HG03457 (cell line): ENCODE measurements at regions not wholly inside any gene's neighbourhood (a gene's known extent, or its start where the extent isn't known, plus 50 kb on each side); places are given as distances from the start of the nearest gene placed in this dataset.

Source experiments
- ATAC-seq: cut with Tn5 transposase; IDR thresholded peaks from one replicate; pipeline ENCODE4 v1.9.1; 2021; ENCODE audit warnings: moderate number of reproducible peaks; ENCODE audit not compliant: unreplicated experiment

DNA sequence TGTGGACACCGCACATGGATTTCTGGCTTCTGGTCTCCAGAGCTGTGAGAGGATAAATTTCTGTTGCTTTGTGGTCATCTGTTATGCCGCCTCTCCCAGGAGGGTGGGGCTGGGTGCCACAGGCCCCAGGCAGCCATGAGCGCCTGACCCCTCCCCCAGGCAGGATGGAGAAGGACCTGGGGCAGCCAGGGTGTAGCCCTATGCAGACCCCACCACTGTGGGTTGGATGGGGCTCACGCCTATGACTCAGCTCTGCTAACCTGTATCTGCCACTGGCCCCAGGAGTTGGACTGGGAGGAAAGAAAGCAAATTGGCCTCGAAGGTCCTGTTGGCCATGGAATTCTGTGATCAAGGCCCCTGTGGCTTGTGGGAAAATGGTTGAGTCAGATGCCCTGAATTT lies 1351.1 kb downstream of the BRD1 start:
- ATAC-seq: no peak

DNA sequence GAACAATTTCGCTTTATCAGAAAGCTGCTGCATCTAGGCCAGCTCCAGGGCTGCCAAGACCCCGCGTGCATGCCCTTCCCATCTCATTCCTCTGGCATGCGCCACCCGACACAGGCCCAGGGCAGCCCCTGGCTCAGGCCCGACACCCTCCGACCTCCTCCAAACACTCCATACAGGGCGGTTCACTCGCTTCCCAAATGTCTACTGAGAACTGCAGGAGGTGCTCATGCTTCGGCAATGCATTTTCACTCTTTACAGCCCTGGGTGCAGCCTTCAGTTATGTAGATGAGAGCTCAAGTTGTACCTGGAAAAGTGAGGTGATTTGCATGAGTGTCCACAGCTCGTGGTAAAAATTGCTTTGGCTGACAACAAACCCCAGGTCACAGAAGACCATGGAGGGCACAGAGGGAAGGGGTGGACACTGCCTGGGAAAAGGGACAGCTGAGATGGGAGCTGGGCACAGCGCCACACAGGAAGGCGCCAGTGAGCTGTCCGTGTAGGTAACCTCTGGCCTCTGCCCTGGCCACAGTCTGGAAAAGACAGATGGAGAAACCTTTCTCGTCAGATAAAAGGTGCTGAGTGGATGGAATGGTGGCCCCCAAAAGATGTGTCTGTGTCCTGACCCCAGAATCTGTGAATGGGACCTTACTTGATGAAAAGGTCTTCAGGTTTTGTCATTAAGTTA lies 1351.9 kb downstream of the BRD1 start:
- ATAC-seq: no peak

GRCh38 chr22:48474881-48475280 lies 1352.8 kb downstream of the BRD1 start:
- no peak for ATAC-seq

- ATAC-seq: no peak
These were observed 1354.5 kb downstream of the BRD1 start for GRCh38 chr22:48473202-48473601.

DNA sequence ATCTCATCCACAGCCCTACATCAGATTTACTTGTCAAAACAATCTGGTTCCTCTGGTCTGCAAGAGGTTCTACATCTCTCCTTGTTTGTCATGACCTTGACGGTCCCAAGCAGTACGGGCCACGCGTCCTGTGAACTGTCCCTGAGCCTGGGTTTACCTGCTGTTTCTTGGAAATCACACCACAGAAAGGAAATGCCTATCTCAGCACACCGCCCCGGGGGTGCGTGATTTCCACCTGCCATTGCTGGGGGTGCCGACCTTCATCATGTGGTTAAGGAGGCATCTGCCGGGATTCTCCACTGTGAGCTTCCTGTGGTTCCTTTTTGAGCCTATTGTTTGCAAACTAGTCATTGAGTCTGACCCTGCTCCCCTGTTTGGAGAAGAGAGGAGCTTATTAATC lies 1363.4 kb downstream of the BRD1 start:
- no peak for ATAC-seq

- ATAC-seq: no peak
These were observed 1367.5 kb downstream of the BRD1 start for GRCh38 chr22:48459859-48460823.

DNA sequence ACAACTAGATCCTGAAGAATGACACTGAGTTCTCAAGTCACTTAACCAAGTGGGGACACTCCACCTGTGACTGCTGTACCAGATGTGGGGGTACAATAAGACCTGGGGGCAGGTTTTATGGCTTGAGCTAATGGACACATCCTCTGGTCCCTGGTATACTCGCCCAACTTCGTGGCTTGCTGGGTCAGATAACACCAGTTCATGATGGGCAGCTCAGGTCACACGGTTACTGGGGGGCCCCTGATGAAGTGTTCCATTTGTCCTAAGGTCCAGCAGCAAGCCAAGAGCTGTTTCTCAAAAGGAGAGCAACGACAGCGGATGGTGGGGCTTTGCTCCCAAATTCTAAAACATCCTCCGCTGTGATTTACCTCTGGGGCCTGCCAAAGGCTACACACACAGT lies 1368.4 kb downstream of the BRD1 start:
- no peak for ATAC-seq

- ATAC-seq: no peak
These were observed 1371.2 kb downstream of the BRD1 start for GRCh38 chr22:48456449-48456848.

DNA sequence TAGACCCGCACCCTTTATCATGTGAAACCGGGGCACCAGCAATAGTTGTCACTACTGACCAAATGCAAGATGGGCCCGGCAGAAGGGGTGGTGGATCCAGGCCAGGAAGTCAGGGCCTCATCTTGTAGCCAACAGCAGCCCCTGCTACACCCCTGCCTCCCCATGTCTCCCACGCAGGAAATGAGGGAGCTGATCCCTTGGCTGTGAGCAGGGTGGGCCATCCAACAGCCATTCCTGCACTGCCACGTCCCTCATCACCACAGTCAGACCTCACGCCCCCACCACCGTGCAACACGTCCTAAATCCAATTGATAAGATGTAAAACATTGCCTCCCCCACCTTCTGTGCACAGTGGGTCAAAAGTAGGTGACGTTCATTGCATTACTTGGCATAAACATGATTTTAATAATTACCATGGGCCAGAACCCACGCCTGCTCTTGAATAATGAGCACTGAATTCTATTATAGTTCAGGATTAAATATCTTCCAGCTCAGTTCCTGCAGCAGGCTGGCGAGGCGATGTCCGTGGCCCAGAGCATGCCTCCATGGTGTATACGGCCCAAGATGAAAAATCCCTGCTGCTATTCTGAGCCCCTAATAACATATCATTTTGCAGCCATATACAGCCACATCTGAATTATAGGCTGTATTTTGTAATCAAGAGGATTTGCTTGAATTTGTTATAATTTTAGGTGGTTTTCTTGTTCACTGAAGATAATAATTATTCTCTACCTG lies 1373.8 kb downstream of the BRD1 start:
- no peak for ATAC-seq

DNA sequence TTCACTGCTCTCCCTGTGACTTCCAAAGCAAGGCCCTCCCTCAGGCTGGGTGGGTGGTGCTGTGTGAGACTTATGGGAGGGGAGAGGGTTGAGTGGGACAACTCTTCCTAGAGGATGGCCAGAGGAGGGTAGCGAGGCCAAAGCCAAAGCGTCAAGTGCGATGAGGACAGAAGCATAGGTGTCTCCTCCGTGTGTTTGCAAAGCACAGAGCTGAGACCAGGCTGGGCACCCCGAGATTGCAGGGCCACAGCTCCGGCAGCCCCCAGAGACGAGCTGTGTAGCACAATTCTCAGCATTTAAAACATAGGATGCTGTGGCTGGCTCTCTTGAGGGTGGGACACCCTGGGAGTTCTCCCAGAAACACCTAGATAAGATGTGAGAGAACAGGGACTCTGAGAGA lies 1374.5 kb downstream of the BRD1 start:
- no peak for ATAC-seq

DNA sequence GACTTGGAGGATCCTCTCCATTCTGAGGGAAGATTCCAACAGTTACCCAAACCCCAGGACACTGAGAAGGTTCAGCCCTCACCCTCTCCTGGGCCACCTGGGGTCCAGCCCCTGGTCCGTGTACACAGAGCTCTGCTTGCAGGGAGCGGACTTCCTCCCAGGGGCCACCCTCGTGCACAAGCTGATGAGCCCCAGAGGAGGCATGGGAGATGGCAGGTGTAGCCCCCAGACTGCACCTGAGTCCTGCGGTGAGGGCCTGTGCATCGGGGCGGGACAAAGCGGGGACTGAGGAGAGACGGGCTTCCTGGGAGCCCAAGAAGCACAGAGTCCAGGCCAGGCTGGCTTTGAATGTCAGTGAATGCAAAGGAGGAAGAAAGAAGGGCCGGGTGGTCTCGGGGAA lies 1374.9 kb downstream of the BRD1 start:
- no peak for ATAC-seq

DNA sequence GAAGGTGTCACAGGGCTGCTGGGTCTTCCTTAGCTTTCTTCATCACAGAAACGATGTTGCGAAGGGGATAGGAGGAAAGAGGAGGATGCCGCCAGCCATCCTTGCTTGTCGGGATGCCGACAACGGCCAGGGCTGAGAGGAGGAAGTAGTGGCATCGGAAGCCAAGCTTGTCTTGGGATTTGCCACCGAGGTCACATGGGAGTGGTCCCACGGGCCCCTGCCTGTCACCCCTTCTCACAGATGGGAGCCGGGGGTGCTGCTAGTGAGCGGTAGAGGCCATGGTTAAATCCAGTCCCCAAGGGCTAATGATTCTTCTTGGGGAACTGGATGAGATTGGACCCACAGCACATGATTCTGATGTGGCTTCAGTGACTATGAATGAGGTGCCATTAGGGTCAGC lies 1375.8 kb downstream of the BRD1 start:
- no peak for ATAC-seq

GRCh38 chr22:48450188-48450825 lies 1377.4 kb downstream of the BRD1 start:
- ATAC-seq: no peak

DNA sequence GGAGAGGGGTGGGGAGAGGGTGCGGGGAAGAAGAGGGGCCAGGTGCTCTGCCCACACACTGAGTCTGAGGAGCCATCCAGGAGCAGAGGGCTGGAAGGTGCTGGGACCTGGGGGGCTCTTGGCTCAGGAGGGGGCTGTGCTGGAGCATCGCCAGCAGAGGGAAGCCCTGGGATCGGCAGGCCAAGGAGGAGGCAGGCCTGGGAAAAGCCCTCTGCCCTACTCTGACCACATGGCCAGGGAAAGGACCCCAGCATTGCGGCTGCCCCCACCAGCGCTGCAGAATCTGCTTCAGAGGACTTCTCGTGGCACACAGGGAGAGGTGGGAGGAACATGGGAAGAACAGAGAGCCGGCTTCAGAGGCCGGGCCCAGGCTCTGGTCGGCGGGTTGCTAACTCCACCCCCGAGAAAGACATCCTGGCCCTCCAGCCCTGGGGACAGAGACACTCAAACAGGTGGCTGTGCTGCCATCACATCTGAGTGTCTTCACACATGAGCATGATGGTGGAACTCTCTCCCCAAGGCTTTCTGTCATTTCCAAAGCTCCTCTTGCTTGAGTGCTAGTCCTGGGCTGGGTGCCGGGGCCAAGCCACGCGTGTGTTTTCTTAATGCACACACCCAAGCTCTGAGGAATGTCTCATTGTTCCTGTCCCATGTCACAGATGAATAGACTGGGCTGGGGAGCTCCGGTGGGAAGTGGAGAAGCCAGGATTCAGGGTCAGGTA lies 1378.0 kb downstream of the BRD1 start:
- ATAC-seq: no peak

DNA sequence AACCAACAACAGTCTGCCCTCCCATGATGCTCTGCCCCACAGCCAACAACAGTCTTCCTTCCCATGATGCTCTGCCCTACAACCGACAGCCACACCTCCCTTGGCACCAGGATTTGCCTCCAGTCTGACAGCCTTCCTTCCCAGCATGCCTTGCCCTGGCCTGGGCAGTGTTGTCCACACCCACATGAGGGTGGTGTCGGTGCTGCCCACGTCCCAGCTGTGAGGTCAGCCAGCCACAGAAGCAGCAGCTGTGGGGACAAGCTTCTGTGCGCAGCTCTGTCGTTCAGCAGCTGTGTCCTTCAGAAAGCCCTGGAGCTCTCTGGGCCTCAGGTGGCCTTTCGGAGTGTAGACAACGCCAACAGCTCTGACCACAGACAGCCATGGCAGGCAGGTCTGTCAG lies 1378.9 kb downstream of the BRD1 start:
- ATAC-seq: no peak

- ATAC-seq: no peak
These were observed 1382.4 kb downstream of the BRD1 start for GRCh38 chr22:48445113-48445827.

DNA sequence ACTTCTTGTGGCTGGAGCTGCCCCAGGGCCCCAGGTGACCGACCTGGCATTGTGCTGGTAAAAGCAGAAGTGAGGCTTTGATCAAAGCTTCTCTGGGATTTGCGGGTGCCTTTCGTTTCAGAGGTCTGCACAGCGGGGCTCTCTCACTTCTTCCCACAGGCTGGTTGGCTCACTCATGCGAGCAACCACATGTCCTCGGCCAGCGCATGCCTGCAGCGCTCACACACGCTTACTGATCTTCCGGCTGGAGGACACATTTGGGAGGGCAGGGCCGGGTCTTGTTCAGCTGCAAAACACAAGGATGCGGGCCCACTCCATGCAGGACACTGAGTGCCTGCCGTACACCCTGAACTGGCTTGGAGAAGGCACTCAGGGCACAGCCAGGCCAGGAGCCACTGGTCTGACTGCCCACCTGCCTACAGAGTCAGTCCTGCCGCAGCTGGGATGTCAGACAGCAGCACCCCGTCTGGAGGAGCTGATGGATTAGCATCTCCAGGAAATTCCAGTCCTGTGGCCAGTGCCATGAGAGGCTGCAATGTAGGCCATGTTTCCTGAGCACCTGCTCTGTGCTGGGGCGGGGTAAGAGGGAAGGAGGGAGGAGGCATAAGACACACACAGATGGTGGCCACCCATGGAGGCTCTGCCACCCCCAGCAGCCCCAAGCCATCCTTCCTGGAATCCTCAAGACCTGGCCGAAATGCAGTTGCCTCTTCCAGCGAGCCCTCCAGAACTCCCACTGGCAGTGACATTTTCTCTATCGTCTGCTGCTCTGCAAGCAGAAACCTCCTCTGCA lies 1383.2 kb downstream of the BRD1 start:
- peak; percentile 64 for ATAC-seq

- no peak for ATAC-seq
These were observed 1384.0 kb downstream of the BRD1 start for GRCh38 chr22:48443680-48444079.

DNA sequence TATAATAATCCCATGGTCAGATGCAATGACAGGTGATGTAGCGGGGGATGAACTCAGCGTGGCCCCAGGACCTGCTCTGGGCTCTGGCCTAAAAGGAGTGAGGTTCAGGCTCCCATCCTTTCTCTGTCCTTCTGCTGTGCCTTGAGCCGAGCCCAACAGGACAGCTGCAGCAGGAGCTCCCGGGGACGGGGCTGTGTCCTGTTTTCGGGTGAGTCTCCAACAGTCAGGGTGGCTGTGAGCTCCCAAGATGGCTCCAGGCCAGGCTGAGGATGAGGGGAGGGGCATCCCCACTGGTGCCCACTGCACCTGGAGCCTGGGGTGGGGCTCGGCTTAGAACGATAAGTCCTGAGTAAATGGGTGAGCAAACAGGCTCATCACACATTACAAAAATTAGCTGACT lies 1385.0 kb downstream of the BRD1 start:
- no peak for ATAC-seq
